DND-41 (cell line): ENCODE measurements at regions not wholly inside any gene's neighbourhood (a gene's known extent, or its start where the extent isn't known, plus 50 kb on each side); places are given as distances from the start of the nearest gene placed in this dataset.

ENCODE experiments used
- EZH2 ChIP-seq: IDR thresholded peaks from 3 replicates; pipeline ENCODE4 v1.6.1; 2012; ENCODE audit warnings: borderline replicate concordance, low read depth, mild to moderate bottlenecking, moderate library complexity, low read length, inconsistent platforms; ENCODE audit not compliant: severe bottlenecking
- TF ChIP-seq, protein P1 (sequence below): IDR thresholded peaks from 2 replicates; pipeline ENCODE4 v1.5.1; 2012; ENCODE audit warnings: borderline replicate concordance, low read length, moderate library complexity, mild to moderate bottlenecking; ENCODE audit not compliant: poor library complexity, severe bottlenecking; ENCODE audit errors: extremely low read depth

DNA sequence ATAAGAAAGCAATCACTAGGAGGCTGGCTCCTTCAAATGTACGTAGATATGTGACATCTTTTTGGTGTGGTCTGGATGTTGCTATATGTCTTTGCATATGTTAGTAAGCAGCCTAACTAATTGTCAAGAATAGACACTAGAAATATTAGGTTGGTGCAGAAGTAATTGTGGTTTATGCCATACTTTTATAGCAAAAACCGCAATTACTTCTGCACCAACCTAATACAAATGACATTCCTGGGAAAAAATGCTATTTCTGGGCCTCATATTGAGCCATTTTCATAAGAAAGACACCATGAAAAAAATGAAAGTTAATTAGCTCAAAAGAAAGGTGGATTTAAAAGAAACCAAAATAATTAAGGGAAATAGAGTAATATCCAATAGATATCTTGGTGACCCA, 555.8 kb downstream of the ZNF385D start:
- TF ChIP-seq, protein P1, sequence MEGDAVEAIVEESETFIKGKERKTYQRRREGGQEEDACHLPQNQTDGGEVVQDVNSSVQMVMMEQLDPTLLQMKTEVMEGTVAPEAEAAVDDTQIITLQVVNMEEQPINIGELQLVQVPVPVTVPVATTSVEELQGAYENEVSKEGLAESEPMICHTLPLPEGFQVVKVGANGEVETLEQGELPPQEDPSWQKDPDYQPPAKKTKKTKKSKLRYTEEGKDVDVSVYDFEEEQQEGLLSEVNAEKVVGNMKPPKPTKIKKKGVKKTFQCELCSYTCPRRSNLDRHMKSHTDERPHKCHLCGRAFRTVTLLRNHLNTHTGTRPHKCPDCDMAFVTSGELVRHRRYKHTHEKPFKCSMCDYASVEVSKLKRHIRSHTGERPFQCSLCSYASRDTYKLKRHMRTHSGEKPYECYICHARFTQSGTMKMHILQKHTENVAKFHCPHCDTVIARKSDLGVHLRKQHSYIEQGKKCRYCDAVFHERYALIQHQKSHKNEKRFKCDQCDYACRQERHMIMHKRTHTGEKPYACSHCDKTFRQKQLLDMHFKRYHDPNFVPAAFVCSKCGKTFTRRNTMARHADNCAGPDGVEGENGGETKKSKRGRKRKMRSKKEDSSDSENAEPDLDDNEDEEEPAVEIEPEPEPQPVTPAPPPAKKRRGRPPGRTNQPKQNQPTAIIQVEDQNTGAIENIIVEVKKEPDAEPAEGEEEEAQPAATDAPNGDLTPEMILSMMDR, result no peak
- no peak for TF ChIP-seq EZH2
